ENCODE measurements at regions not wholly inside any gene's neighbourhood (a gene's known extent, or its start where the extent isn't known, plus 50 kb on each side); places are given as distances from the start of the nearest gene placed in this dataset.

GRCh38 chr3:24661175-24661584 lies 166.5 kb upstream of the THRB start:
- TF ChIP-seq POLR2A (IDR thresholded peaks at IDR 0.05), result no peak
- TF ChIP-seq CTCF (IDR thresholded peaks at IDR 0.05), result no peak

Measured in right lobe of liver (tissue), 4 donors.